OCI-LY1 (cell line): ENCODE measurements at regions not wholly inside any gene's neighbourhood (a gene's known extent, or its start where the extent isn't known, plus 50 kb on each side); places are given as distances from the start of the nearest gene placed in this dataset.

Experiments
- CTCF ChIP-seq: fragments of 200-600 bp; sonication (generic), shearing (Covaris generic); IDR thresholded peaks from 2 replicates; pipeline ENCODE4 v1.5.1; 2017; ENCODE audit warnings: mild to moderate bottlenecking, antibody characterized with exemption, low read length, moderate library complexity, mixed read lengths
- EZH2 ChIP-seq: fragments of 200-600 bp; sonication (generic), shearing (Covaris generic); IDR thresholded peaks from 2 replicates; pipeline ENCODE4 v1.8.0; 2017; ENCODE audit warnings: borderline replicate concordance, mixed run types, mild to moderate bottlenecking, antibody characterized with exemption, low read length, moderate library complexity, mixed read lengths

DNA sequence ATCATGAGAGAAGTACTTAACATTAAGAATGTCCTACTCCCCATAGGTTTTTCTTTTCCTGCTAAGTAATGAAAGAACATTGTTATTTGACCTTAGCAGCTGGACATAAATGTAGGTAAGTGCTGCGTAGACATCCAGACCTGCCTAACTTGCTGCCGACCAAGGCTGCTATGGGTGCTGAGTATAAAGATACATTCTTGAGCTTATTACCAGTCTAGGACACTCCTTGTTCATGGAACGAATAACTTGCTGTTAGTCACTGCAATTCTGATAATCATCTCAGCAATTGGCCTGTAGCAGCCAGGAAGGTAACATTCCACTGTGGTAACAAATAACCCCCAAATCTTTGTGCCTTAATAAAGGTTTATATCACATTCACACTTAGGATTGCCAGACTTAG lies 478.1 kb downstream of the VRK1 start:
- TF ChIP-seq CTCF (no peak), EZH2 (no peak)
